HCT116 (cell line): ENCODE measurements at regions not wholly inside any gene's neighbourhood (a gene's known extent, or its start where the extent isn't known, plus 50 kb on each side); places are given as distances from the start of the nearest gene placed in this dataset.

ENCODE experiments used
- CEBPB ChIP-seq: IDR thresholded peaks from 2 replicates; pipeline ENCODE4 v1.6.1; 2012; ENCODE audit warnings: low read depth
- POLR2AphosphoS5 ChIP-seq: IDR thresholded peaks from 2 replicates; pipeline ENCODE4 v1.6.1; 2011; ENCODE audit warnings: mild to moderate bottlenecking, low read depth, low read length, moderate library complexity
- RAD21 ChIP-seq: IDR thresholded peaks from 2 replicates; pipeline ENCODE4 v1.6.1; 2012; ENCODE audit warnings: low read depth, mild to moderate bottlenecking
- SP1 ChIP-seq: IDR thresholded peaks from 2 replicates; pipeline ENCODE4 v1.6.1; 2012; ENCODE audit warnings: low read depth
- TF ChIP-seq, protein P1 (sequence below), 3 experiments: fragments of 200-600 bp in 1 of 3; sonication (generic) in 1 of 3; IDR thresholded peaks in 2 of 3; conservative IDR thresholded peaks in 1 of 3; 2 replicates each; pipeline ENCODE4 v1.5.1; 2012 to 2017; ENCODE audit warnings: low read depth in 2 of 3, low read length in 2 of 3, antibody characterized with exemption in 1 of 3, borderline replicate concordance in 1 of 3, control low read depth in 1 of 3, mild to moderate bottlenecking in 1 of 3, mixed read lengths in 1 of 3, mixed run types in 1 of 3, moderate library complexity in 1 of 3; ENCODE audit not compliant: insufficient read depth in 1 of 3

GRCh38 chr3:86464180-86464579 is 526.8 kb downstream of the VGLL3 start:
- no peak for TF ChIP-seq RAD21
- TF ChIP-seq, protein P1, sequence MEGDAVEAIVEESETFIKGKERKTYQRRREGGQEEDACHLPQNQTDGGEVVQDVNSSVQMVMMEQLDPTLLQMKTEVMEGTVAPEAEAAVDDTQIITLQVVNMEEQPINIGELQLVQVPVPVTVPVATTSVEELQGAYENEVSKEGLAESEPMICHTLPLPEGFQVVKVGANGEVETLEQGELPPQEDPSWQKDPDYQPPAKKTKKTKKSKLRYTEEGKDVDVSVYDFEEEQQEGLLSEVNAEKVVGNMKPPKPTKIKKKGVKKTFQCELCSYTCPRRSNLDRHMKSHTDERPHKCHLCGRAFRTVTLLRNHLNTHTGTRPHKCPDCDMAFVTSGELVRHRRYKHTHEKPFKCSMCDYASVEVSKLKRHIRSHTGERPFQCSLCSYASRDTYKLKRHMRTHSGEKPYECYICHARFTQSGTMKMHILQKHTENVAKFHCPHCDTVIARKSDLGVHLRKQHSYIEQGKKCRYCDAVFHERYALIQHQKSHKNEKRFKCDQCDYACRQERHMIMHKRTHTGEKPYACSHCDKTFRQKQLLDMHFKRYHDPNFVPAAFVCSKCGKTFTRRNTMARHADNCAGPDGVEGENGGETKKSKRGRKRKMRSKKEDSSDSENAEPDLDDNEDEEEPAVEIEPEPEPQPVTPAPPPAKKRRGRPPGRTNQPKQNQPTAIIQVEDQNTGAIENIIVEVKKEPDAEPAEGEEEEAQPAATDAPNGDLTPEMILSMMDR (IDR thresholded peaks at IDR 0.05 in 2 of 3, conservative IDR thresholded peaks at IDR 0.05 in 1 of 3; ENCODE audit: borderline replicate concordance in 1 of 3, insufficient read depth in 1 of 3, low read depth in 2 of 3, low read length in 2 of 3), result no peak
- TF ChIP-seq CEBPB, result no peak
- no peak for TF ChIP-seq SP1
- TF ChIP-seq POLR2AphosphoS5, result no peak
